ENCODE measurements at regions not wholly inside any gene's neighbourhood (a gene's known extent, or its start where the extent isn't known, plus 50 kb on each side); places are given as distances from the start of the nearest gene placed in this dataset.
A peak's percentile ranks its signal among the peaks of the same experiment; 100 is the strongest.

- TF ChIP-seq TCF12 (IDR thresholded peaks at IDR 0.05; ENCODE audit: low read depth) = no peak
- peak; percentile 37; the same call in 1 of the 2 replicates for TF ChIP-seq RAD21 (IDR thresholded peaks at IDR 0.05; ENCODE audit: low read depth)
These were observed 55.1 kb downstream of the RBMXL2 start for GRCh38 chr11:7143908-7144307.

- TF ChIP-seq EGR1 (IDR thresholded peaks at IDR 0.05) (no peak), MAX (IDR thresholded peaks at IDR 0.05) (no peak), USF1 (IDR thresholded peaks at IDR 0.05) (no peak), TCF12 (IDR thresholded peaks at IDR 0.05; ENCODE audit: low read depth) (no peak), FOXM1 (IDR thresholded peaks at IDR 0.05; ENCODE audit: borderline replicate concordance, low read depth) (no peak), YY1 (IDR thresholded peaks at IDR 0.05; ENCODE audit: low read depth) (no peak), ZBTB7A (IDR thresholded peaks at IDR 0.05; ENCODE audit: low read depth) (no peak), CREB1 (IDR thresholded peaks at IDR 0.05; ENCODE audit: low read depth) (no peak), TEAD4 (IDR thresholded peaks at IDR 0.05) (no peak), TAF1 (IDR thresholded peaks at IDR 0.05; ENCODE audit: low read depth) (no peak), NFIC (IDR thresholded peaks at IDR 0.05) (no peak), REST (IDR thresholded peaks at IDR 0.05; ENCODE audit: low read depth) (no peak)
These were observed 66.1 kb downstream of the RBMXL2 start for GRCh38 chr11:7154881-7155361.

GRCh38 chr11:7160814-7161489 lies 72.2 kb downstream of the RBMXL2 start:
- TF ChIP-seq TEAD4 (IDR thresholded peaks at IDR 0.05) (no peak), ZBTB7A (IDR thresholded peaks at IDR 0.05; ENCODE audit: low read depth) (no peak), FOXM1 (IDR thresholded peaks at IDR 0.05; ENCODE audit: borderline replicate concordance, low read depth) (no peak), EGR1 (IDR thresholded peaks at IDR 0.05) (no peak), CREB1 (IDR thresholded peaks at IDR 0.05; ENCODE audit: low read depth) (no peak), TCF12 (IDR thresholded peaks at IDR 0.05; ENCODE audit: low read depth) (no peak), TAF1 (IDR thresholded peaks at IDR 0.05; ENCODE audit: low read depth) (no peak), RAD21 (IDR thresholded peaks at IDR 0.05; ENCODE audit: low read depth) (no peak), EP300 (IDR thresholded peaks at IDR 0.05; ENCODE audit: borderline replicate concordance) (no peak), REST (IDR thresholded peaks at IDR 0.05; ENCODE audit: low read depth) (no peak), CEBPB (IDR thresholded peaks at IDR 0.05) (no peak), USF1 (IDR thresholded peaks at IDR 0.05) (no peak), NFIC (IDR thresholded peaks at IDR 0.05) (no peak), YY1 (IDR thresholded peaks at IDR 0.05; ENCODE audit: low read depth) (no peak), MAX (IDR thresholded peaks at IDR 0.05) (no peak)

- TF ChIP-seq USF1 (IDR thresholded peaks at IDR 0.05) (no peak), FOXM1 (IDR thresholded peaks at IDR 0.05; ENCODE audit: borderline replicate concordance, low read depth) (no peak), MAX (IDR thresholded peaks at IDR 0.05) (no peak), NFIC (IDR thresholded peaks at IDR 0.05) (peak; percentile 35; the same call in 1 of the 2 replicates)
These were observed 77.1 kb downstream of the RBMXL2 start for GRCh38 chr11:7165911-7166310.

- TF ChIP-seq NFIC (IDR thresholded peaks at IDR 0.05) (0 out of 2 replicates have a peak, but pooled peaks have one; percentile 30), FOXM1 (IDR thresholded peaks at IDR 0.05; ENCODE audit: borderline replicate concordance, low read depth) (no peak)
These were observed 79.4 kb downstream of the RBMXL2 start for GRCh38 chr11:7167976-7168740.
